ENCODE measurements at regions not wholly inside any gene's neighbourhood (a gene's known extent, or its start where the extent isn't known, plus 50 kb on each side); places are given as distances from the start of the nearest gene placed in this dataset.

GRCh38 chr15:66883284-66883911, 181.4 kb downstream of the SMAD6 start (continued):
- no peak for TF ChIP-seq CTCF (IDR thresholded peaks at IDR 0.05 in 2 of 3, conservative IDR thresholded peaks at IDR 0.05 in 1 of 3; ENCODE audit: borderline replicate concordance in 1 of 3, insufficient read depth in 1 of 3, low read depth in 2 of 3, low read length in 2 of 3)

GRCh38 chr15:66884115-66884622, 181.2 kb upstream of the SMAD3 start:
- no peaks in the 10 kb centered on the region for H3K79me2 ChIP-seq (ENCODE audit: insufficient read depth, low read length)
- CTCF ChIA-PET, result interaction anchor here (1.1 kb wide), 1 partner anchor 16 kb away, joined by 3 read pairs; no protein-coding TSS in a partner anchor
- H3K4me3 ChIP-seq (replicated peaks in 1 of 2; ENCODE audit: low read depth in 1 of 2, low read length in 2 of 2), result no peak overlapping the region
- no peak for DNase-seq (ENCODE audit: low read depth, low spot score)
- no peaks in the 10 kb centered on the region for H4K20me1 ChIP-seq (ENCODE audit: insufficient read depth)
- POLR2A ChIA-PET, result no interaction called here
- H3K27ac ChIP-seq (ENCODE audit: low read depth, low read length), result peak overlapping the region; percentile 79; the same call in 1 of the 2 replicates
- no peak for ATAC-seq
- RAD21 ChIA-PET (ENCODE audit: low non-redundant PET in 1 of 2, low total read pairs in 2 of 2, uncharacterized antibody in 2 of 2, unreplicated experiment in 2 of 2), result no interaction called here
- H3K36me3 ChIP-seq (ENCODE audit: control insufficient read depth in 1 of 2, insufficient read depth in 2 of 2, low read length in 2 of 2), result no peaks in the 10 kb centered on the region
- no peaks in the 10 kb centered on the region for H3K9me2 ChIP-seq (ENCODE audit: insufficient read depth)
- H3K9ac ChIP-seq (ENCODE audit: low read length), result peak overlapping the region; percentile 56
- peak overlapping the region; percentile 68 for H3K4me2 ChIP-seq (ENCODE audit: low read length)
- BruUV-seq (replicated peaks), result no TSS peak
- intact Hi-C loops (cut with micrococcal nuclease), result no loop called here
- H2AFZ ChIP-seq (ENCODE audit: low read depth, low read length, poor library complexity, severe bottlenecking), result no peak overlapping the region
- no peaks in the 10 kb centered on the region for H3K27me3 ChIP-seq (ENCODE audit: insufficient read depth, low read length)
- H3K4me1 ChIP-seq (ENCODE audit: control insufficient read depth in 1 of 2, insufficient read depth in 2 of 2, low read length in 2 of 2), result peaks cover 32 to 72% of the 10 kb centered on the region in 2 experiments
- no peaks in the 10 kb centered on the region for H3K9me3 ChIP-seq (ENCODE audit: control insufficient read depth in 1 of 2, insufficient read depth in 1 of 2, low read depth in 1 of 2, low read length in 2 of 2)
- no peak for TF ChIP-seq SRF (IDR thresholded peaks at IDR 0.05; ENCODE audit: low read depth)
- TF ChIP-seq RAD21 (IDR thresholded peaks at IDR 0.05; ENCODE audit: low read depth), result no peak
- no peak for TF ChIP-seq POLR2A (IDR thresholded peaks at IDR 0.05; ENCODE audit: borderline replicate concordance, extremely low read depth, insufficient read depth, insufficient read length)
- TF ChIP-seq SP1 (IDR thresholded peaks at IDR 0.05; ENCODE audit: low read depth), result no peak
- no peak for TF ChIP-seq YY1 (IDR thresholded peaks at IDR 0.05; ENCODE audit: extremely low read depth, insufficient replicate concordance, low read depth, low read length)
- TF ChIP-seq FOSL1 (IDR thresholded peaks at IDR 0.05; ENCODE audit: low read depth), result no peak
- TF ChIP-seq EZH2 (IDR thresholded peaks at IDR 0.05), result no peak
- no peak for TF ChIP-seq JUND (IDR thresholded peaks at IDR 0.05)
- no peak for TF ChIP-seq ZNF274 (IDR thresholded peaks at IDR 0.05; ENCODE audit: low read depth, low read length)
- no peak for TF ChIP-seq TCF7L2 (IDR thresholded peaks at IDR 0.05; ENCODE audit: borderline replicate concordance, extremely low read depth, insufficient read depth, insufficient read length)
- TF ChIP-seq ZBTB33 (IDR thresholded peaks at IDR 0.05; ENCODE audit: extremely low read depth, insufficient replicate concordance, low read length), result no peak
- no peak for TF ChIP-seq CTCF (IDR thresholded peaks at IDR 0.05 in 2 of 3, conservative IDR thresholded peaks at IDR 0.05 in 1 of 3; ENCODE audit: borderline replicate concordance in 1 of 3, insufficient read depth in 1 of 3, low read depth in 2 of 3, low read length in 2 of 3)
- no peak for TF ChIP-seq ZFX (IDR thresholded peaks at IDR 0.05)
- no peak for TF ChIP-seq CEBPB (IDR thresholded peaks at IDR 0.05; ENCODE audit: low read depth)
- no peak for TF ChIP-seq EGR1 (IDR thresholded peaks at IDR 0.05; ENCODE audit: low read depth)
- TF ChIP-seq ELF1 (IDR thresholded peaks at IDR 0.05; ENCODE audit: borderline replicate concordance, low read depth), result no peak
